ENCODE measurements at regions not wholly inside any gene's neighbourhood (a gene's known extent, or its start where the extent isn't known, plus 50 kb on each side); places are given as distances from the start of the nearest gene placed in this dataset.

- no peak for TF ChIP-seq CTCF (IDR thresholded peaks at IDR 0.05; ENCODE audit: low read depth, low read length)
- TF ChIP-seq EZH2phosphoT487 (IDR thresholded peaks at IDR 0.05; ENCODE audit: low read depth) = no peak
These were observed 495.1 kb upstream of the MEX3C start for GRCh38 chr18:51692612-51693011.
